Kidney epithelial cell (primary cell): ENCODE measurements at regions not wholly inside any gene's neighbourhood (a gene's known extent, or its start where the extent isn't known, plus 50 kb on each side); places are given as distances from the start of the nearest gene placed in this dataset.

Source experiments
- DNase-seq: peaks from one replicate; pipeline ENCODE4 v3.0.0-alpha.2; 2010; ENCODE audit warnings: low read depth
- H3K27me3 ChIP-seq: 2 replicates; pipeline ENCODE4 v1.6.0; 2011; ENCODE audit warnings: low read length; ENCODE audit not compliant: control insufficient read depth, insufficient read depth
- H3K36me3 ChIP-seq: 2 replicates; pipeline ENCODE4 v1.5.1; 2011; ENCODE audit warnings: low read length; ENCODE audit not compliant: control insufficient read depth, insufficient read depth
- H3K4me3 ChIP-seq: 2 replicates; pipeline ENCODE4 v1.5.1; 2011; ENCODE audit warnings: low read depth, mild to moderate bottlenecking, control low read depth, low read length
- CTCF ChIP-seq: IDR thresholded peaks from 2 replicates; pipeline ENCODE4 v1.5.1; 2011; ENCODE audit warnings: mild to moderate bottlenecking, moderate library complexity, low read length, control low read depth, inconsistent platforms; ENCODE audit not compliant: insufficient read depth, poor library complexity, severe bottlenecking

- Histone ChIP-seq H3K27me3 (peaks cover 79% of the 10 kb centered on the region), H3K36me3 (no peaks in the 10 kb centered on the region), H3K4me3 (no peak overlapping the region)
- no peak for DNase-seq
- no peak for TF ChIP-seq CTCF
These were observed 105.3 kb upstream of the E2F8 start for GRCh38 chr11:19345848-19346681.

GRCh38 chr11:19345519-19345847, 104.7 kb upstream of the E2F8 start:
- H3K27me3 ChIP-seq, result peaks cover 77% of the 10 kb centered on the region
- TF ChIP-seq CTCF, result no peak
- no peak for DNase-seq
- H3K4me3 ChIP-seq, result no peak overlapping the region
- no peaks in the 10 kb centered on the region for H3K36me3 ChIP-seq

GRCh38 chr11:19344661-19345518, 104.1 kb upstream of the E2F8 start:
- no peak overlapping the region for H3K4me3 ChIP-seq
- DNase-seq, result no peak
- TF ChIP-seq CTCF, result no peak
- H3K36me3 ChIP-seq, result no peaks in the 10 kb centered on the region
- peaks cover 72% of the 10 kb centered on the region for H3K27me3 ChIP-seq

GRCh38 chr11:19342036-19342435, 101.3 kb upstream of the E2F8 start:
- no peak for DNase-seq
- Histone ChIP-seq H3K27me3 (peaks cover 48% of the 10 kb centered on the region), H3K4me3 (no peak overlapping the region)

GRCh38 chr11:19338375-19338774, 97.6 kb upstream of the E2F8 start:
- Histone ChIP-seq H3K27me3 (peaks cover 14% of the 10 kb centered on the region), H3K4me3 (no peak overlapping the region), H3K36me3 (no peaks in the 10 kb centered on the region)
- no peak for TF ChIP-seq CTCF
- no peak for DNase-seq

More at GRCh38 chr11:19342036-19342435, 101.3 kb upstream of the E2F8 start:
- TF ChIP-seq CTCF, result no peak
- H3K36me3 ChIP-seq, result no peaks in the 10 kb centered on the region

- Histone ChIP-seq H3K4me3 (no peak overlapping the region), H3K36me3 (no peaks in the 10 kb centered on the region), H3K27me3 (peaks cover 12% of the 10 kb centered on the region)
- TF ChIP-seq CTCF, result no peak
- no peak for DNase-seq
These were observed 97.0 kb upstream of the E2F8 start for GRCh38 chr11:19337779-19338178.
